ENCODE measurements at regions not wholly inside any gene's neighbourhood (a gene's known extent, or its start where the extent isn't known, plus 50 kb on each side); places are given as distances from the start of the nearest gene placed in this dataset.

DNA sequence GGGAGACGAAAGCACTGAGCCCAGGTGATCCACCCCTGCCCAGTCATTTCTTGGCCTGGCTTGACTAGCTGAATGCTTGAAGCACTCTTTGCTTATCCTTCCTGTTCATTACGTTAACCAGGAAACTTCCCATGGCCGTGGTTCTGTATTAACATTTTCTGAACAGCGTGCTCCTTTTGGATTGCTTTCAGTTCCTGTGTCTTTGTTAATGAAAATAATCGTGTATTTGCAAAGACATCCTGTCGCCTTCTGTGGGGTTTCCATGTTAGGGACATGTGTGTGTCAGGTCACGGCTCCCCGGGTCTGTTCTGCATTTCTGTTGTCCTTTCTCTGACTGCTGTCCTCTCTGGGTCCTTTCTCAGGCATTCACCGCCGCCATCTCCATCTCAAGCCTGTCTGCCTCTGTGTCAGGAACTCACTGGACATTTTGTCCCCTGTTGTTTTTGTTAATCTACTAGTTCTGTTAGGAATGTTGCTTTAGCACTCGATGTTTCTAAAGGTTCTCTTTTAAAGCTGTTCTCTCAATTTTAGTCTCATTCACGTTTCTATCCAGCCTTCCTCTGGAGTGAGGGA is 434.1 kb upstream of the HS6ST1 start:
- no peak for DNase-seq (ENCODE audit: low spot score)

DNA sequence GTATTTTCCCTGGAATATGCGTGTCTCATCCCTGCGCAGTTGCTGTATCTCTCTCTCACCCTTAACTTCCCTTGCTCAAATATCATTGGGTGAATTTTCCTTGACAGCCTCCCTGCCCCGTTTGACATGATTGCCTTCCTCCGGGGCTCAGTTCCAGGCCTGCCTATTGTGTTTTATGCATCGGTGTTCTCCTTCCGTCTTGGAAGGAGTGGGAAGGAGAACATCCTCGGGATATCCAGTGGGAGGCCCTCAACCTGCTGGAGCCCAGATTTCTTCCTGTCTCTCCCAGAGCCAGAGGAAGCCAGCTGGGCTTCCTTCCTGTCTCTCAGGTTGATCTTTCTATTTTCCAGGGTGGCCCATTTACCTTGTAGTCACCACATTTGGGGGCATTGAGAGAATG is 434.7 kb upstream of the HS6ST1 start:
- no peak for DNase-seq (ENCODE audit: low spot score)

DNA sequence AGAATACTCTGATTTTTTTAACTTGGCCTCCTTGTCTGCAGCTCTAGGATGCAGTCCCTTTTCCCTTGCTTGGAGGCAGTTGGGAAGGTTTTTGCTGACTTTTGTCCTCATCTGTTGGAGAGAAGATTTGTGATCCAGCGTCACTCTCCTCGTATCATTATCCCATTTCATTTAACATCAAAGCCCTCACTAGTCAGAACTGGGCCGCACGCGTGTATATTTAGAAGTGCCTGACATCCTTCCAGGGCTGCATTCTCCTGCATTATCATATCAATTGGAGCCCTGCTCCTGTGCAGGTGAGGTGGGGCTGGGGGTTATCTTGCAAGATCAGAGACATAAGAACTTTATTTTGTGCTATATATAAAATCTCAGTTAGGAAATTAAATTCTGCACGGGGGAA is 435.1 kb upstream of the HS6ST1 start:
- DNase-seq (ENCODE audit: low spot score), result no peak

DNA sequence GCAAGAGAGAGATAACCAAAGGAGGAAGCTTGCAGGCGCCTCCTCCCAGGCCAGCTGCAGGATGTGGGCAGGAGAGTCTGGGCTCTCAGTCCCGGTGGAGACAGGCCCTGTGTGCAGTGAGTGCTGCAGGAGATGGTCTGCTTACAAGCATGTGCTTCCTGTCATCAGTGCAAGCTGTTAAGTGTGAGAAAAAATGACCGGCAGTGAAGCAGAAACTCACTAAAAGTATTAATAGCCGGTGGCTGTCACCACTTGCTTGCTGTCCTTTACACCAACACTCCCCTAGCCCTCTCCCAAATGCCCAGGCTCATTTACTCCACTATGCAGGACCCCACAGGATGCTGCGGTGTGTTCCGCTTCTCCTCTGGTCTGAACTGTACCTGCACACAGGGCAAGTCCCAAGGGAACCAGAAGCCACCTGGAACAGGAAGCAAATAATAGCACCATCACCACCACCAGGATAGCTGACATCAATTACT is 435.6 kb upstream of the HS6ST1 start:
- DNase-seq (ENCODE audit: low spot score), result peak; percentile 7

DNA sequence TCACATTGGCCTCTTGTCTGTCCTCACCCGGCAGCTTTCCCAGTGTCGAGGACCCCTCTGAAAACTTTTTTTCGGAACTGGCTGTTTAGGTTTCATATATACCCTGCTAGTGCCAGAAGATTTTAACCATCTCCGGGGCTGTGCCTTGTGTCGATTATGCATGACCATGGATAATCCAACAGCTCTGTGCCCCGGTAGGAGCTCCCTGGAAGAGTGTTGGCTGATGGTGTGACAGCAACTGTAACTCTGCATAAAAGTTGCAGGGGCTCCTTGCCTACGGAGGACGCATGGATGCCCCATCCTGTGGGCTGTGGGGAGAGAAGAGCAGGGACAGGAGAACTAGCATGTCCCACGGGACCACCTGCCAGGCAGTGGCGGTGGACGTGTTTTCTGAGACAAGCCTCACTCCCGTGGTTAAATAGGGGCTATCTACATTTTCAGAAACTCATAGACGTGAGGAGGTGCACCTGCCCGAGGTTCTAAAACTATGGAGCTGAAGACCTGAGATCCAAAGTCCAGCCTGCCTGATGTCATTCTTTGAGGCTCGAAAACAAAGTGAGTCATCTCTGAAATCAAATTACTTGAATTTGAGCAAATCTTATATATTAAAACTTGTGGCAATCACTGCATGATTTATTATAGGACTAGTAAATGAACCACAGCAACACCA is 437.2 kb upstream of the HS6ST1 start:
- no peak for DNase-seq (ENCODE audit: low spot score)

DNA sequence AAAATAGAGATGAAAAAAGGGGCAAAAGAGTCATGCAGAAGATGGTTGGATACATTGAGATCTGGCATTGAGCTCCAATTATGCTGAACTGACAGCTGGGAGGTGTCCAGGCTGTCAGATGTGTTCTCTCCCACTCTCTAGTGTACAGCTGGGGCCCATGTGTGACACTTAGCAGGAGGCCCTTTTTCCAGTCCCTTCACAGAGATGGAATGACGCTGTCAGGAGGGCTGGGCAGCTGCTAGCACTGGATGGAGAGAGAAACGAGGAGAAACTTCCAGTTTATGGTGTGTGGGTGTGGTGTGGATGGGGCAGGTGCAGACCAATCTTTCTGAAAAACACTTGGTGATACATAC is 437.7 kb upstream of the HS6ST1 start:
- DNase-seq (ENCODE audit: low spot score), result no peak

DNA sequence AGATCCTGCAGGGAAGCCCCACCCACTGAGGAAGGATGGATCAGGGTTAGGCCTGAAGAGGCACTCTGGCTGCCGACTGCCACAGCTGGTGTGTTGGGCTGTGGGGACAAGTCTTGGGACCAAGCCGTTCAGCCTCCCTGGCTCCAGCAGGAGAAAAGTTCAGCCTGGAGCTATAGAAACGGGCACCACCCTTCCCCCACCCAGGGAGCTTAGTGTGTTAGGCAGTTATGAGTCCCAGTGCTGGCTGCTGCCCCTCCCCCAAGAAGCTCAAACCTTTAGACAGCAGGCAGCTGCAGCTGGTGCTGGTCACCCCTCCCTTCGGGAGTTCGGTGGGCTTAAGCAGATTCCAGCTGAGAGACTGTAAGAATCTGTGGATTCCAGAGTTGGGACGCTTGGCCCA is 447.1 kb upstream of the HS6ST1 start:
- no peak for DNase-seq (ENCODE audit: low spot score)

DNA sequence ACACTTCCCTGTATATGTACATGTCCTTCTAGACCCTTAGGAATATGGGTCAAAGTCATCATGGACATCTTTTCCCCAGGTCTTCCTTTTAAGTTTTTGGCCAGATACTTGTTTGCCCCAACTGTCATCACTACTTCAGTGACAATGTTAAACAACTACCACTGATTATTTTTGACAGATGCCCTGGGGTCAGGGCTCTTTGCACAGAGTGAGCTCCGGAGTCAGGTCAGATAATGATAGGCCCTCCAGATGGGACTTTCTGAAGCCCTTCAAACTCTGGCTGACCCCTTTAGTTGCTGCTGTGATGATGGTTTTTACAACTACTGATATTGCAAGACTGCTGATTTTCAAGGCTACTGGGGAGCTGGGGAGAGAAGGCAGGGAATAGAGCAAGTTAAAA is 449.4 kb upstream of the HS6ST1 start:
- no peak for DNase-seq (ENCODE audit: low spot score)

DNA sequence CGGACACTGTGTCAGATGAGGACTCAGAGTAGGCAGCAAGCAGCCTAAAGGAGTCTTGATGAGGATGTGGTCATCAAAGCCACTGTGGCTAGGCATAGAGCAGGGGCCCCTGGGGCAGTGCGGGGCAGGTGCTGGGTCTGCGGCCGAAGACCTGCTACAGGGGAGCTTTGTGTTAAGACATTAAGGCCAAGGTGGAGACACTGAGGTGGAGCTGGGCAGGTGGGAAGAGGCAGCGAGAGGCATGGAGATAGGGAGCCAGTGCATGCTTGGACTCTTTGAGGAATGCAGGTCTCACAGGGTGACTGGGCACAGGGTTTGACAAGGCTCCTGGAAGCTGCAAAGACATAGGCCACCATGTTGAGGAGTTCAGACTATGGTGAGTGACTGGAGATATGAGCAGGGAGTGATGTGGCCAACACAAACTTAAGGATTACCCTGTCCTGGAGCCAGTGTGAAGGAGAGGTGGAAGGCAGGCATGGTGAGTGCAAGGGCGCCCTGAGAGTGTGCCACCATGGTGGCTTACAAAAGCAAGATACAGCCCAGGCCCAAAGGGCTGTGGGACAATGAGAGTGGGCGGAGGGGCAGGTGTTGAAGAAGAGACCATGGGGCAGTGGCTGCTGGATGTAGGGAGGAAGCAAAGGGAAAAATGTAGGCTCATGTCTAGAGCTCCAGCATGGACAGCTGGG is 450.9 kb upstream of the HS6ST1 start:
- no peak for DNase-seq (ENCODE audit: low spot score)

DNA sequence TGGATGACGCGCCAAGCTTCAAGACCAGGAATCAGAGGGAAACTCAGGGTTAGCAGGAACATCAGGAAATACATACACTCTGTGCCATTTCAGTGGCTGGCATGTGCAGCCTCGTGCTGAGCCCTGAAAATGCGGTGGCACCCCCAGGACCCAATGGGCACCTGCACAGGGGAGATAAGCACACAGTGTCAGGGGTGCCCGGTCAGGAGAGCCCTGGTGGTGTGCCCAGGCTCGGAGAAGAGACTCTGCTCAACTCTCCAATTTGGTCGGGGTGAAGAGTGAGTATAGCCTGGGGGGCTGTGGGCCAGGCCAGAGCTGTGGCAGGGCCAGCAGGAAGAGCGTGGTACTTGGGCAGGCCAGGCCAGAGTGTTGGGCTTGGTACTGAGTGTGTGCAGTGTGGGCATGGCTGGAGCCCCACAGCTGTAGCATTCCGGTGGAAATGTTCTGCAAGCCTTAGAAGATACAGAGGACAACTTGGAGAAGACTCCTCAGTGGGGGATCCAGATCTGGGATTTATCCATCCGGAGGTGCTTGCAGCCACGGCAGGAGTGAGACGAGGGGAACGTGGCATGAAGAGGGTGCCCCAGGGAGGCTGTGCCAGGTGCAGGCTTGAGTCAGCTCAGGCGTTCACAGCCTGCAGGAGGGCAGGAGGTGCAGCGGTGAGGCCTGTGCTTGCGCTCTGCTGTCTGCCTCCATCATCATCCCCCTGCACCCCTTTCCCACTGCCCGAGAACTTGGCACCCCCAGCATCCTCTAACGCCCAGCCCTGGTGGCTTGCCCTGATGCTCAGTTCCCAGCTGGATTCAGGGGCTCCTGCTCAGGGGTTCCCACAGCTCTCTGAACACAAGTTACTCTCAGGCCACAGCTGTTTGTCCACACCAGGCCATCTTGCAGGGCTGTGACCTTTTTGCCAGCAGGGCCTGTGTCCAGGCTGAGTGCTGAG is 451.7 kb upstream of the HS6ST1 start:
- DNase-seq (ENCODE audit: low spot score), result no peak

DNA sequence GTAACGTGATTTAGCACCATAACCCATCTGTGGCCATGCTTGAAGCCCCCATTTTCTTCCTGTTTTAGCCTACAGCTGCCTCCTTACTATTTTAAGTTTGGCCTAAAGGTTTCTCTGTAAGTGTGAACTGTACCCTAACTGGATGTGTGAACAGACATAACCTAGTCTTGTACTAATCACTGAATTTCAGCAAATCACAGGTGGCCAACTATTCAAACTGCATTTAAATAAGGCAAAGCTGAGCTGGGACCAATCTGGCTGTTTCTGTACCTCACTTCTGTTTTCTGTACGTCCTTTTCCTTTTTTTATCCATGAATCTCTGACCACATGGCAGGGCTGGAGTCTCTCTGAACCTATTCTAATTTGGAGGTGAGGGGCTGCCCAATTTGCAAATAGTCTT is 452.7 kb upstream of the HS6ST1 start:
- DNase-seq (ENCODE audit: low spot score), result no peak

DNA sequence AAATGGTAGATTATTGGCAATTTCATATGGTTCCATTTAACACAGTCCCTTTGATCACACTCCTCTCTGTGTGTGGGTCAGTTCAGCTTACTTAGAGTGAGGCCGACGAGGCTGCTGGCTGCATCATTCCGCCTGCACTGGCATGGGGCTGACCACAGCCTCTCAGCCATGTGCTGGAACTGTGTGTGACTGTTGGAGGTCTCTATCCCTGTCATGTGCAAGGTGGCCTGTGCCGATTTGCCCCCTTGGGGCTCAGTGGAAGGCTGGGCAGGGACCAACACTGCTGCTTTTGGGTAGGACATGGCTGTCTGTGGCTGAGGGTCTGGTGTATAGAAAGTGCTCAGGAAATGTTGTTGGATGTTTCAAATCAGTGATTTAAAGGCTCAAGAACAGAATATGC is 454.0 kb upstream of the HS6ST1 start:
- DNase-seq (ENCODE audit: low spot score), result no peak

DNA sequence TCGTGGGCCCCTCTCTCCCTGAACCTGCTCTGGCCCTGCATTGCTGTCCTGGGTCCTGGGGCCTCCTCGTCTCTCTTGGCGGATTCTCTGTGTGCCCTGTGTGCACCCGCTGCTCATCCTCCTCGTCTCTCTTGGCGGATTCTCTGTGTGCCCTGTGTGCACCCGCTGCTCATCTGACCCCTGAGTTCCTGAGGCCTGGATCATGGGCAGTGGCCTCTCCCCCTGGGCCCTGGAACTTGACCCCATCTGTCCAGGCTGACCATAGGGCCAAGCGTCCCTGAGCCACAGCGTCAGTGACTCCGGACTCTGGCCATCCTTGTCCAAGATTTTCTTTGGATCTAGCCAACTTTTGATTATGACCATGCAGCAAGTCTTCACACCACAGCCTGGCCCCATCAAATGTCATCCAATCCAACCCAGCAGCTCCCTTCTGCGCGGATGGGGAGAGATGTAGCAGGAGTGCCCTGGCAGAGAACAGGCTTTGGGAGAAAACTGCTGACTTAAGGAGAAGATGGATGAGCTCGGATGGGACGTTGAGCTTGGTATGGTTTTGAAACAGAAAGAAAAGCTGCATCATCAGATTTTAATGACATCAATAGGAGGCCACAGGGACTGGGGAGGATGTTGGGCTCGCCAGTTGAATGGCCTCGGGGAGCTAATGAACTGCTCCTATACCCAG is 455.1 kb upstream of the HS6ST1 start:
- DNase-seq (ENCODE audit: low spot score), result no peak

DNA sequence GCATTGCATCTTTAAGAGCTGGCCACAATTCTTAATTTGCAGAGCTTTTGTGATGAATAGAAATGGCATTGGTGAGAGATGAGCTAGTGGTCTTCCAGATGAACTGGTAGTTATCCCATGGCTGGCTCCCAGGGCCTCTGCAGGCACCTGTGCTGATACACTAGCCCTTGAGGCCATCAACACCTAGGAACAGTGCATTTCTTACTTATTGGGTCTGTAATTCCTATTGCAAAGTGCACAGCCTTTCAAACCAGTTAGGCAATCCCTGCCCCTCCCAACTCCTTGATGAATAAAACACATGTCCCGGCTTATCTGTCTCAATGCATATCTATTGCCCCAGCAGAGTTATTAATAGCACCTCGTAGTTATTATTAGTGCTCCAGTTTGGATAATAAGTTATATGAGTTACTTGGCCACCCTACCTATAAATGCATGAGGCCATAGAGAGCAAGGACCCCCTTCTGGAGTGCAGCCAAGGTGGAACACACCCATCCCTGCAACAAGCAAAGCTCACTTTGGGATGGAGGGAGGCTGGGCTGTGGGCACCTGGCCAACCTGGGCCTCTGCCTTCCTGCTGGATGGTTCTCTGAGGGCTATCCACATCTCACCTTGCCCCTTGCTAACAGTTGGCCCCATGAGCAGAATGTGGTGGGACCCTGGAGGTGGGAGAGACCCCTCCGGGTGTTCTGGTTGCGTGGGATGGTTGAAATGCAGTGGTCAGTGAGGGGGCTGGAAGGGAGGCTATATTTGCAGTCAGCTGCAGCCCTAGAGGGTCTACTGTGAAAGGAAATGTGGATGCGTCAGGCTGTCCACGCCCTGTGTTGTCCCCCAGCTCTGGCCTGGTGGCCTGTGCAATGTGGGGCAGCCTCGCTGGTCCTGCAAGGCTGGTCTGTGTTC is 455.9 kb upstream of the HS6ST1 start:
- DNase-seq (ENCODE audit: low spot score), result no peak

DNA sequence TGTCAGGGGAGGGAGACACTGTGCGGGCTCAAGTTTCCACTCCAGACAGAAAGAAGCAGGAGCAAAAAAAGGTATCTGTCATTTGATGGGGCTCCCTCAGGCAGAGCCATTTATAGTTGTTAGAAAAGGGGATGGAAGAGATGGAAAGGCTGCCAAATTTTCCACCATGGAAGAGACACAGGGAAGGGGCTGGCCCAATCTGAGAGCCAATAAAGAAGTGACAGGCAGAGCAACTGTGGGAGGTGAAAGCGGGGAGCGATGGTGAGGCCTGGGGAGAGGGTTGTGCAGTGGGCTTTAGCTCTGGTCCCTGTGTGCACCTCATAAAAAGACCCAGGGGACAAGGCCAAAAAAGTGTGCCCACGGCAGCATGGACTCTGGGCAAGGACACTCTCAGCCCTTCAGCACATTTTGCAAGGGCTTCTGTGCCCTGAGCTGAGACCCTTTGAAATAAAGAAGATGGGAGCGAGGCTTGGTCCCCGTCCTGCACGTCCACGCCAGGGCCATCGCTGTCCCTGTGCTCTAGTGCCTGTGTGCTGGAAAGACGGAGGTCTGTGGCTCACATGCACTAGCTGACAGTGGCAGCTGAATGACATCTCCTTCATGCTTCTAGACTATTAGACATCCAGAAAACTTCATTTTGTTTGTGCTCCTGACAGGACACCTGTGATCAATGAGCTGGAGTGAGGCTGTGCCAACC is 456.7 kb upstream of the HS6ST1 start:
- no peak for DNase-seq (ENCODE audit: low spot score)

DNA sequence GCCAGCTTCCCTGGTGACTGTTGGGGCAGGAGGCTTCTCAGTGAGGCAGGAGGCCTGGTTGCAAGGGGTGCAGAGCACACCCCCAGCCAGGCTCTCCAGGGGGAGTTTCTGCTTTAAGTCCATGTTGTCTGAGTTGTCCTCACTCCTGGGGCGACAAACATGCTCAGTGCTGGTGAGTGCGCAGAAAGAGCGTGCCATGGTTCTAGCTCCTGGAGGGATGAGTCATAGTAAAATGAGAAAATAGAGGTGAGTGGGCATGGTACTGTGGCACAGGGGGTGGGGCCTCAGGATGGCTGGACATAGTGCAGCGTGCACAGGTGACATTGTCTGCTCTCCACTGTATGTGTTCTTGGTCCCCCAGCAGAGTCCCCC is 457.2 kb upstream of the HS6ST1 start:
- DNase-seq (ENCODE audit: low spot score), result no peak

DNA sequence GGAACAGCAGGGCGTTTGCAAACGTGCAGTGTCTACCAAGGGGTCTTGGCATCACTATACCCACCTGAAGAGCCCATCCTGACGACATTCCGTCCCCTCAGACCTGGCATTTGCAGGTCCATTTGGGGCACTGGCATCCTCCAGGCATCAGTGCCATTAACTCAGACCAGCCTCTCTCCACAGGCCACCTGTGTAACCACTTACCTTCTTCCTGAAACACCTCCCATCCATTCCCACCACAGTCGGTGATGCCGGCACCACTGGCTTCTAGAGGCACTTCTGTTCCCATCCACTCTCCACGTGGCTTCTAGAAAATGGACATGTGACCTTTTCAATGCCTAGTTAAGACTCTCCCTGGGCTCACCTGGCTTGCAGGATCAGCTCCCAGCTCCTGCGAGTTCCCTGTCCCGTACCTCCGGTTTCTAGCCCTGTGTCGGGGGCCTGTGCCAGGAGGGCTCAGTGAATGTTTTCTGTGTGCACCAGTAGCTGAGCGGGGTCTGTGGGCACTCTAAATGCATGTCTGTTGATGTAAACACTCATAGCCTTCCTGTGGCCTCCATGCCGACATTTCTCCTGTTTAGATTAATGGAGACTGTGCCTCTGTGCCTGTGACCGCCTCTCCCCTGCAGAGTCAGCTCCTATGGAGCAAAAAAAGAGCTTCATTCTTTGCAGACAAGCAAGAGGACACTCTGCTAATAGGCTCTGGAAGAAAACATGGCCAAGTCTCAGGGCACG is 458.0 kb upstream of the HS6ST1 start:
- DNase-seq (ENCODE audit: low spot score), result no peak

DNA sequence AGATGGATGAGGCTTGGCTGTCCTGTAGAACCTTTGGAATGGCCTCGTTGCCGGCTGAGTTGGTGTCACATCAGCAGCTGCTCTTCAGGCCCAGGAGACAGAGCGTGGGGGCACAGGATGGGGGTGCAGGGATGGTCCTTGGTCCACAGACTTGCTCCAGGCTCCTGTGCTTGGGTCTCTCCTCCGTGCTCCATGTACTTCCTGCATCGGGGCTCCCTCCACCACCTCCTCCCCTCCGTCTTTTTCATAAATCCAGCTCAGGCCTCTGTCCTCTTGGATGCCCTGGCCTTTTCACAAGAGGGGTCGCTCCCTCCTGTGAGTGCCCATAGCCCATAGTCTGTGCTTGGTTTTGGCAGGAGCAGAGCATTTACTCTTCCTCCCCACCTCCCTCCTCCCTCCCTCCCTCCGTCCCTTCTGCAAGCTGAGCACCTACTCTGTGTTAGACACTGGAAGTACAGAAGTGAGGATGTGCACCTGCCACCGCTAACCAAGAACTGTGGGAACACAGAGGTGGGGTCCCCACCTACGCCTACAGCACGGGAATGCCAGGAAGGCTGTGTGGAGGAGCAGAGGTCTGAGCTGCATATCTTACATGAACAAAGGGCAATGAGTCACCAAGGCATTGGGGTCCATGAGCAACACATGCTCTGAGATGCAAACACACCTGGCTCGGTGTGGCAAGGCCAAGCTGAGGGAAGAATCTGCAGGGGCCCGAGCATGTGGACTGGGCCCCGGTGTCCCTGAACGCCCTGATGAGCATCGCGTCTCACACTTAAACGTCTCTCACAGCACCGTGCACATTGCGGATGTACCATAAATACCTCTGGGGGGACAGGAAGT is 458.7 kb upstream of the HS6ST1 start:
- DNase-seq (ENCODE audit: low spot score), result no peak

DNA sequence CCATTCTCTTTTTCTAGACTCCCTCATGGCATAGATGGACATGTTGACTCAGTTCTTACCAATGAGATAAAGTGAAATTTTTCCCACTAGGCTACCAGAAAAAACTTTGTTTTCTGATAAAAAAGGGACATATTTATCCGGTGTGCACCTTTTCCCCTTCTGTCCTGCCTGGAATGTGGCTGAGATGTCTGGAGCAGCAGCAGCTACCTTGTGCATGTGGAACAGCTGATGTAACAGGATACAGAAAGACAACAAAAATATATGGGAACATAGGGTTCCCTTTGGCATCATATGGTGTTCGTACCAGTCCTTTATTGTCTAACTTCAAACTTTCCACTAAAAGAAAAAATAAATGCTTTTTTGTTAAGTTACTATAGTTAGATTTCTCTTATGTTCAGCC is 460.2 kb upstream of the HS6ST1 start:
- no peak for DNase-seq (ENCODE audit: low spot score)

Data from activated CD4-positive, alpha-beta T cell treated with anti-CD3 and anti-CD28 coated beads, Interleukin-2, Interleukin-4, amounts not matched to agents 100 ng/mL and 50 ng/mL, durations not matched to agents 16 hours and 8 hours (primary cell).